ENCODE measurements at regions not wholly inside any gene's neighbourhood (a gene's known extent, or its start where the extent isn't known, plus 50 kb on each side); places are given as distances from the start of the nearest gene placed in this dataset.
A peak's percentile ranks its signal among the peaks of the same experiment; 100 is the strongest.

- intact Hi-C loops (cut with DNase I) = no loop called here
- no peak for ATAC-seq (ENCODE audit: poor library complexity)
Measured at GRCh38 chr6:139851206-139851605, 476.8 kb upstream of the CITED2 start.

GRCh38 chr6:139850512-139850911 lies 476.1 kb upstream of the CITED2 start:
- DNase-seq (no peak), ATAC-seq (ENCODE audit: poor library complexity) (no peak)
- intact Hi-C loops (cut with DNase I) = no loop called here

More at GRCh38 chr6:139851206-139851605, 476.8 kb upstream of the CITED2 start:
- no peak for DNase-seq

GRCh38 chr6:139847457-139847813 lies 473.0 kb upstream of the CITED2 start:
- no peak for ATAC-seq (ENCODE audit: poor library complexity)
- DNase-seq = no peak
- intact Hi-C loops (cut with DNase I) = no loop called here

GRCh38 chr6:139846538-139847456 lies 472.3 kb upstream of the CITED2 start:
- DNase-seq = peak; percentile 48

GRCh38 chr6:139844907-139845306 lies 470.5 kb upstream of the CITED2 start:
- intact Hi-C loops (cut with DNase I) = no loop called here
- peak; percentile 19 for ATAC-seq (ENCODE audit: poor library complexity)
- DNase-seq = no peak

More at GRCh38 chr6:139846538-139847456, 472.3 kb upstream of the CITED2 start:
- ATAC-seq (ENCODE audit: poor library complexity) = peak; percentile 94
- intact Hi-C loops (cut with DNase I) = no loop called here

GRCh38 chr6:139841794-139842215 lies 467.4 kb upstream of the CITED2 start:
- intact Hi-C loops (cut with DNase I) = no loop called here
- DNase-seq (no peak), ATAC-seq (ENCODE audit: poor library complexity) (no peak)

GRCh38 chr6:139839506-139840156 lies 465.2 kb upstream of the CITED2 start:
- intact Hi-C loops (cut with DNase I) = no loop called here
- ATAC-seq (ENCODE audit: poor library complexity) (peak; percentile 79), DNase-seq (peak; percentile 46)

GRCh38 chr6:139834232-139834631 lies 459.8 kb upstream of the CITED2 start:
- ATAC-seq (ENCODE audit: poor library complexity) = peak; percentile 43
- intact Hi-C loops (cut with DNase I) = no loop called here
- DNase-seq = no peak

- intact Hi-C loops (cut with DNase I) = no loop called here
- DNase-seq = no peak
- ATAC-seq (ENCODE audit: poor library complexity) = peak; percentile 27
Measured at GRCh38 chr6:139833592-139833991, 459.1 kb upstream of the CITED2 start.

- DNase-seq (no peak), ATAC-seq (ENCODE audit: poor library complexity) (no peak)
- intact Hi-C loops (cut with DNase I) = no loop called here
Measured at GRCh38 chr6:139832493-139833305, 458.3 kb upstream of the CITED2 start.

- intact Hi-C loops (cut with DNase I) = no loop called here
- no peak for DNase-seq
- ATAC-seq (ENCODE audit: poor library complexity) = peak; percentile 68
Measured at GRCh38 chr6:139829576-139829975, 455.1 kb upstream of the CITED2 start.

GRCh38 chr6:139828751-139829519 lies 454.5 kb upstream of the CITED2 start:
- peak; percentile 29 for ATAC-seq (ENCODE audit: poor library complexity)
- intact Hi-C loops (cut with DNase I) = no loop called here
- no peak for DNase-seq

GRCh38 chr6:139825935-139826374 lies 451.5 kb upstream of the CITED2 start:
- no peak for DNase-seq
- intact Hi-C loops (cut with DNase I) = no loop called here
- no peak for ATAC-seq (ENCODE audit: poor library complexity)

GRCh38 chr6:139824864-139825263 lies 450.4 kb upstream of the CITED2 start:
- ATAC-seq (ENCODE audit: poor library complexity) = no peak
- no peak for DNase-seq
- intact Hi-C loops (cut with DNase I) = no loop called here

- ATAC-seq (ENCODE audit: poor library complexity) (no peak), DNase-seq (no peak)
- intact Hi-C loops (cut with DNase I) = no loop called here
Measured at GRCh38 chr6:139823808-139824126, 449.3 kb upstream of the CITED2 start.

GRCh38 chr6:139823099-139823807 lies 448.8 kb upstream of the CITED2 start:
- no peak for DNase-seq
- intact Hi-C loops (cut with DNase I) = no loop called here
- ATAC-seq (ENCODE audit: poor library complexity) = no peak

- intact Hi-C loops (cut with DNase I) = no loop called here
- no peak for DNase-seq
- ATAC-seq (ENCODE audit: poor library complexity) = no peak
Measured at GRCh38 chr6:139821676-139822223, 447.3 kb upstream of the CITED2 start.

- ATAC-seq (ENCODE audit: poor library complexity) = no peak
- intact Hi-C loops (cut with DNase I) = no loop called here
- DNase-seq = no peak
Measured at GRCh38 chr6:139820210-139820609, 445.8 kb upstream of the CITED2 start.
